KMS-11 (cell line): ENCODE measurements at regions not wholly inside any gene's neighbourhood (a gene's known extent, or its start where the extent isn't known, plus 50 kb on each side); places are given as distances from the start of the nearest gene placed in this dataset.

Source experiments
- H2AFZ ChIP-seq: fragments of 200-600 bp; sonication (generic); 2 replicates; pipeline ENCODE4 v1.6.1; 2016; ENCODE audit warnings: antibody characterized with exemption, mixed run types, low read depth
- H3K27ac ChIP-seq: fragments of 200-600 bp; sonication (generic); 2 replicates; pipeline ENCODE4 v1.6.1; 2016; ENCODE audit warnings: mild to moderate bottlenecking, mixed run types
- H3K27me3 ChIP-seq: fragments of 200-600 bp; sonication (generic); 2 replicates; pipeline ENCODE4 v1.6.1; 2017; ENCODE audit warnings: mild to moderate bottlenecking, low read depth, mixed run types, moderate library complexity; ENCODE audit not compliant: insufficient read depth
- H3K36me3 ChIP-seq: fragments of 200-600 bp; sonication (generic); 2 replicates; pipeline ENCODE4 v1.6.1; 2017; ENCODE audit warnings: mild to moderate bottlenecking, mixed run types; ENCODE audit not compliant: insufficient read depth
- H3K4me1 ChIP-seq: fragments of 200-600 bp; sonication (generic); 2 replicates; pipeline ENCODE4 v1.6.1; 2016; ENCODE audit warnings: mild to moderate bottlenecking, low read depth, mixed run types; ENCODE audit not compliant: poor library complexity, severe bottlenecking
- H3K4me2 ChIP-seq: fragments of 200-600 bp; sonication (generic); 2 replicates; pipeline ENCODE4 v1.7.0; 2016; ENCODE audit warnings: mild to moderate bottlenecking, mixed run types
- H3K4me3 ChIP-seq: fragments of 200-600 bp; sonication (generic); IDR thresholded peaks from 2 replicates; pipeline ENCODE4 v1.6.1; 2017; ENCODE audit warnings: low read depth, low read length, mixed read lengths; ENCODE audit not compliant: insufficient read depth
- H3K79me2 ChIP-seq: fragments of 200-600 bp; sonication (generic); 2 replicates; pipeline ENCODE4 v1.6.1; 2016; ENCODE audit warnings: low read depth, mixed run types; ENCODE audit not compliant: insufficient read depth
- H3K9ac ChIP-seq: fragments of 200-600 bp; sonication (generic); 2 replicates; pipeline ENCODE4 v1.6.1; 2016; ENCODE audit warnings: mild to moderate bottlenecking, mixed run types
- H4K20me1 ChIP-seq: fragments of 200-600 bp; sonication (generic); 2 replicates; pipeline ENCODE4 v1.6.1; 2016; ENCODE audit warnings: mild to moderate bottlenecking, mixed run types; ENCODE audit not compliant: insufficient read depth
- TF ChIP-seq, protein P1 (sequence below): fragments of 200-600 bp; sonication (generic); conservative IDR thresholded peaks from 2 replicates; pipeline ENCODE4 v1.6.1; 2017; ENCODE audit warnings: low read depth, mild to moderate bottlenecking, antibody characterized with exemption, low read length, moderate library complexity, mixed read lengths

DNA sequence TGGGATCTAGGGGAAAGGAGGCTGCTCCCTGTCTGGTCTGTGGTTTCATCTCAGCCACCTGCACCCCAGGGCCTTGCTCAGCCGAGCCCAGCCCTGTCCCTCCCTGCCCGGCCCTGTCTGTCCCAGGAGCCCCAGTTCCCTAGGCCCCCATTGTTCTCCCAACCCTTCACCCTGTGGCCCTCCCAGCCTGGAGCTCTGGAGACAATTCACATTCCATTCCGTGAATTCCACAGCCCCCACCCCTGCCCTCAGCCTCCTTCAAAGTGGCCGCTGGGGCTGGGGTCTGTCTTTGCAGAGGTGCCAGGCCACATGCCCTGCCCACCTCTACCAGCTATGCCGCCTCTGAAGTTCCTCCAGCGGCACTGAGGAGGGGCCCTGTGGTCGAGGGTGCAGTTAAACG is 77.9 kb upstream of the WNT11 start:
- Histone ChIP-seq H3K4me1 (peaks cover 22% of the 10 kb centered on the region), H3K79me2 (no peaks in the 10 kb centered on the region), H3K27me3 (no peaks in the 10 kb centered on the region), H2AFZ (no peak overlapping the region), H3K36me3 (no peaks in the 10 kb centered on the region), H4K20me1 (no peaks in the 10 kb centered on the region), H3K27ac (no peak overlapping the region), H3K4me3 (no peak overlapping the region), H3K4me2 (no peak overlapping the region), H3K9ac (no peak overlapping the region)
- TF ChIP-seq, protein P1, sequence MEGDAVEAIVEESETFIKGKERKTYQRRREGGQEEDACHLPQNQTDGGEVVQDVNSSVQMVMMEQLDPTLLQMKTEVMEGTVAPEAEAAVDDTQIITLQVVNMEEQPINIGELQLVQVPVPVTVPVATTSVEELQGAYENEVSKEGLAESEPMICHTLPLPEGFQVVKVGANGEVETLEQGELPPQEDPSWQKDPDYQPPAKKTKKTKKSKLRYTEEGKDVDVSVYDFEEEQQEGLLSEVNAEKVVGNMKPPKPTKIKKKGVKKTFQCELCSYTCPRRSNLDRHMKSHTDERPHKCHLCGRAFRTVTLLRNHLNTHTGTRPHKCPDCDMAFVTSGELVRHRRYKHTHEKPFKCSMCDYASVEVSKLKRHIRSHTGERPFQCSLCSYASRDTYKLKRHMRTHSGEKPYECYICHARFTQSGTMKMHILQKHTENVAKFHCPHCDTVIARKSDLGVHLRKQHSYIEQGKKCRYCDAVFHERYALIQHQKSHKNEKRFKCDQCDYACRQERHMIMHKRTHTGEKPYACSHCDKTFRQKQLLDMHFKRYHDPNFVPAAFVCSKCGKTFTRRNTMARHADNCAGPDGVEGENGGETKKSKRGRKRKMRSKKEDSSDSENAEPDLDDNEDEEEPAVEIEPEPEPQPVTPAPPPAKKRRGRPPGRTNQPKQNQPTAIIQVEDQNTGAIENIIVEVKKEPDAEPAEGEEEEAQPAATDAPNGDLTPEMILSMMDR, result no peak

GRCh38 chr11:76282811-76283595 is 76.7 kb upstream of the WNT11 start:
- Histone ChIP-seq H3K4me3 (no peak overlapping the region), H3K36me3 (no peaks in the 10 kb centered on the region), H3K9ac (no peak overlapping the region), H4K20me1 (no peaks in the 10 kb centered on the region), H2AFZ (no peak overlapping the region), H3K27ac (no peak overlapping the region), H3K4me2 (no peak overlapping the region), H3K79me2 (no peaks in the 10 kb centered on the region), H3K27me3 (no peaks in the 10 kb centered on the region), H3K4me1 (peaks cover 26% of the 10 kb centered on the region)
- TF ChIP-seq, protein P1, result no peak

DNA sequence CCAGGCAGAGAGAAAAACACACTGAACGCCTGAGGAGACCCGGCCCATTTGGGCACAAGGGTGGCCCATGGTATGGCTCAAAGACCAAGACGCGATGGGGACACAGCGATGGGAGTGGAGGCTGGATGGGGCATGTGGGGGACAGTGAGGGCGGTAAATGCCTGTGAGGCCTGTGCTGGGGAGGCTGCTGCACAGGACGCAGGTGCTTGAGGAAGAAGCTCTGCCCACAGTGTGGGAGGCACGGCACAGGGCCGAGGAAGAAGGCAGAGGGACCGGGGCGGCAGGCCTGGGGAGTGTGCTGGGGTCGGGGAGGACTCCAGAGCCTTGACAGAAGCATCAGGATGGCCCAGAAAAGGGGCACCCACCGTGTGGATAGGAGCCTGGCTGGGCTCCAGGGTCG is 75.9 kb upstream of the WNT11 start:
- Histone ChIP-seq H3K4me3 (no peak overlapping the region), H4K20me1 (no peaks in the 10 kb centered on the region), H2AFZ (no peak overlapping the region), H3K79me2 (no peaks in the 10 kb centered on the region), H3K9ac (no peak overlapping the region), H3K36me3 (no peaks in the 10 kb centered on the region), H3K4me1 (peaks cover 26% of the 10 kb centered on the region), H3K4me2 (no peak overlapping the region), H3K27me3 (no peaks in the 10 kb centered on the region), H3K27ac (no peak overlapping the region)
- TF ChIP-seq, protein P1, result no peak

- Histone ChIP-seq H2AFZ (no peak overlapping the region), H3K4me3 (no peak overlapping the region), H3K4me2 (no peak overlapping the region), H3K36me3 (no peaks in the 10 kb centered on the region), H3K27me3 (no peaks in the 10 kb centered on the region), H3K79me2 (no peaks in the 10 kb centered on the region), H3K27ac (no peak overlapping the region), H3K9ac (no peak overlapping the region), H3K4me1 (peaks cover 26% of the 10 kb centered on the region), H4K20me1 (no peaks in the 10 kb centered on the region)
- TF ChIP-seq, protein P1, result no peak
These were observed 75.2 kb upstream of the WNT11 start for GRCh38 chr11:76281558-76281906.
